NCI-H2171 treated with DMSO at 0.1 percent for 48 hours (cell line): ENCODE measurements at regions not wholly inside any gene's neighbourhood (a gene's known extent, or its start where the extent isn't known, plus 50 kb on each side); places are given as distances from the start of the nearest gene placed in this dataset.
"Not testable (repeated sequence)": the region's sequence is repeated elsewhere in the genome, so short reads cannot be mapped to it uniquely, and the experiment has no call there.

ENCODE experiments used
- DNase-seq: peaks from one replicate; lab custom pipeline; 2025; lab: John Stamatoyannopoulos, UW

- DNase-seq: no peak
These were observed 163.7 kb downstream of the ESM1 start for GRCh38 chr5:54821445-54822323.

GRCh38 chr5:54820346-54821134 lies 164.9 kb downstream of the ESM1 start:
- no peak for DNase-seq

GRCh38 chr5:54807421-54807820 lies 178.0 kb downstream of the ESM1 start:
- no peak for DNase-seq

DNA sequence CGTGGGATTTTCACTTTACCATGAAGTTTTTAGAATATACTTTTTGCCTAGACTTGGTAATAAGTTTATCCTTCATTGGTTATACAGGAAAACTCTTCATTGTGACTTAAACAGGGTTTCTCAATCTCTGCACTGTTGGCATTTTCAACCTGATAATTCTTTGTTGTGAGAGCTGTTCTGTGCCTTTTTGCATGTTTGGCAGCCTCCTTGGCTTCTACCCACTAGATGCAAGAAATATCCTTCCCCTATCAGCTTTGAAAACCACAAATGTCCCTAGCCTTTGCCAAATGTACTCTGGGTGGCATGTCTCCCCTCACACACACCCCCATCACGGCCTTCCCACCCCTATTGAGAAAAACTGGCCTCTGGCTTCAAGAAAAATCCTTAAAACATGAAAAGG lies 180.9 kb downstream of the ESM1 start:
- DNase-seq: no peak

GRCh38 chr5:54804086-54804485 lies 181.3 kb downstream of the ESM1 start:
- DNase-seq: no peak

- DNase-seq: no peak
These were observed 181.9 kb downstream of the ESM1 start for GRCh38 chr5:54803471-54804011.

DNA sequence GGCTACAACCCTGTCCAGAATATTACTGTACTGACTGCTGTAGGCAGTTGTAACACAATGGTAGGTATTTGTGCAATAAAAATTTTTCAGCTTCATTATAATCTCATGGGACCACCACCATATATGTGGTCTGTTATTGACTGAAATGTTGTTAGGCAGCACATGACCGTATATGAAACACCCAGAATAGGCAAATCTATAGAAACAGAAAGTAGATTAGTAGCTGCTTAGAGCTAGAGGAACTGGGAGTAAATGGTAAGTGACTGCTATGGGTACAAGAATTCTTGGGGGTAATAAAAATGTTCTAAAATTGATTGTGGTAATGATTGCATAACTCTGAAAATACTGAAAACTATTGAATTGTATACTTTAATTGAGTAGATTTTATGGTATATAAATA lies 185.7 kb downstream of the ESM1 start:
- no peak for DNase-seq

- DNase-seq: no peak
These were observed 189.6 kb downstream of the ESM1 start for GRCh38 chr5:54795777-54796176.

- DNase-seq: no peak
These were observed 190.1 kb downstream of the ESM1 start for GRCh38 chr5:54795284-54795683.

GRCh38 chr5:54794135-54794975 lies 191.0 kb downstream of the ESM1 start:
- DNase-seq: no peak

GRCh38 chr5:54793468-54794134 lies 191.8 kb downstream of the ESM1 start:
- DNase-seq: no peak

DNA sequence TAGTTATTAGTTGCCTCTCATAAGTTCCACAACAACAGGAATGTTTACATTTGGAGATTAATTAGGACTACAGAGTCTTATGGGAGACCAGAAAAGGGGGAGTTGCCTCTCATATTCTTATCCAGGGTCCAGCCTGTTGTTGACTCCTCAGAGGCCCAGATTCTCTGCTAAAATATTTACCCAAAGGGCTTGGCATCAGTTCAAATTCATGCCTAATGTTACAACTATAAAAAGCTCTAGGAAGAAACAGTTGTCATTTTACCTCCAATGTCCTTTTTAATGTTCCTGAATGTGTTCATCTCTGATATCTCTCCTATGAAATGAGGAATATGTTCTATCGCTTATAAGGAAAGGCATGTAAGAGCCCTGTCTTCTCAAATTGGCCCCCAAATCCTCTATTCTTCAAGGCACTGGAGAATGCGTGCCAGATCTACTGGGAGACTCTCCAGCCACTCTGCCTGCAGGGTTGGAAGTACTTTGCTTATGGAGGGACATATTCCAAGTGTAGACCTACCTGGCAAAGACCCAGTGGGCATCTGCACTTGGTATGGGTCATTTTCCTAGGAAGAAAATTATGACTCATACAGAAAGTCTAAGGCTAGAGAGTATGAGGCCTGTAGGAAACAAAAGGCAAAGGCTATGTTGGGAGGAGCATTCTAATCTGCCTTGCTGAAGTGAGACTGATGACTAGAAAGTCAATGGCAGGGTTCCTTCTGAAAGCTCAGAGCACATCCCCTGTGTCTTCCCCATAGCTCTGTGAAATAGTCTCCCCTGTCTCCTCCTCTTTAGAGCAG lies 192.6 kb downstream of the ESM1 start:
- DNase-seq: no peak

GRCh38 chr5:54787910-54788309 lies 197.5 kb downstream of the ESM1 start:
- DNase-seq: not testable (repeated sequence)

GRCh38 chr5:54785729-54786591 lies 199.4 kb downstream of the ESM1 start:
- no peak for DNase-seq

DNA sequence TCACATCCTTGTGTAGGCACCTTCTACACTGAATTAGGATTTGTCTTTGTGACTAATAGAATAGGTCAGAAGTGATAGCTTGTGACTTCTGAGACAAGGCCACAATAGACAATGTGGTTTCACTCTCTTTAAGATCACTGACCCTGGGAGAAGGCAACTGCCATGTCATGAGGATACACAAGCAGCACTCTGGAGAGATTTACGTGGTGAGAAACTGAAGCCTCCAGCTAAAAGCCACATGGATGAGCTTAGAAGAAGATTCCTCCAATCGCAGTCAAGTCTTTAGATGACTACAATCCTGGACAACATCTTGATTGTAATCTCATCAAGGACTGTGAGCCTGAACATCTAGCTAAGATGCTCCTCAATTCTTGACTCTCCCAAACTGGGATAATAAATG lies 206.6 kb downstream of the ESM1 start:
- no peak for DNase-seq

DNA sequence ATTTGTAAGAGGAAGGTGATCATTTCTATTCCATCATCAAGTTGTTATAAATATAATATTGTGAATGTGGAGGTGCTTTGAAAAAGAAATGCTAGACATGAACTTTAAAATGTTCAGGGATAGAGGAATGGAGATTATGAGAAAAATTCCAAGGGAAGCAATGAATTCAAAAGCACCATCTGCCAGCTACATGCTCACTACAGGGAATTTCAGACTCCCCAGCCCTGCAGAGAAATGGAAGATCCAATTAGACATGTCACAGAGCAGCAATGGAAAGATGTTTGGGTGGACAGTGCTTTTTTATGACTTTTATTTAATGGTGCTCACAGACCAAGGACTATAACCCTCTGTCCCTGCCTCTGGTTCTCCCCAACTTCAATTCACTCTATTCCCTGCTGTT lies 209.7 kb downstream of the ESM1 start:
- no peak for DNase-seq

DNA sequence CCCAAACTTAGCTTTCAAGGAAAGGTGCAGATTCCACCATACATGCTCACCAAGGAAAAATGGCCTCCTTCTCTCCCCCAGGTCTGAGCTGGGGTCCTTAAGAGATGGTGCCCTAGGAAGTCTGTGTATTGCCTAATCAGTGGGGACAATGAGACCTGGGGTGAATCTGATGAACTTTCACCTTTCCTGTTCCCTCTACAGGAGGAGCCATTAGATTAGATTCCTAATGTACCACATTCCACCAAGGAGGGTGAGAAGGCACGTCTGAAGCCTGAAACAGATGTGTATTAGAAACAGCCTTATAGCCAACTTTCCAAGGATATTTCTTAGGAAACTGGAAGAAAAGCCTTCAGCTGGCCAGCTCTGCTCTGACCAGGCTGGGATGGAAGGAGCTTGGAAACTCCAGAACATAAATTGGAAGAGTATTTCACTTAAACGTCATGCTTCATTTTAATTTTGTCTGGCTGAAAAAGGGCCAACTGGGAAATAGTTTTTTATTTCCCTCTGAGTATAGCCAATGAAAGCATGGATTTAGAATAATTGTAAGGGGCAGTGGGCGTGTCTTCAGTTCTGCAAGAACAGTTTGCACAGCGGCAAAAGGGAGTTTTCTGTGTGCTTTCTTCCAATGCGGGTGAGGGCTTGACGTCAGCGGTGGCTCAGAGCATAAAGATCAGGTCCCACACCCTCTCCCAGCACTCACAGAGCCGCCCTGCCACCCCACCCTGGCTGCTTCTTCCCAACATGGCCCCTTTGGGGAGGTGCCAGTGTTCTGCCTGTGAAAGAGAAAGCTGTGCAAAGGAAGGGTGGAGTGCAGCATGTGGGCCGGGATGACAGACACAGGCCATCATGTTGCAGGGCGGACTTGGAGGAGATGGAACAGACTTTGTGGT lies 210.9 kb downstream of the ESM1 start:
- DNase-seq: no peak

DNA sequence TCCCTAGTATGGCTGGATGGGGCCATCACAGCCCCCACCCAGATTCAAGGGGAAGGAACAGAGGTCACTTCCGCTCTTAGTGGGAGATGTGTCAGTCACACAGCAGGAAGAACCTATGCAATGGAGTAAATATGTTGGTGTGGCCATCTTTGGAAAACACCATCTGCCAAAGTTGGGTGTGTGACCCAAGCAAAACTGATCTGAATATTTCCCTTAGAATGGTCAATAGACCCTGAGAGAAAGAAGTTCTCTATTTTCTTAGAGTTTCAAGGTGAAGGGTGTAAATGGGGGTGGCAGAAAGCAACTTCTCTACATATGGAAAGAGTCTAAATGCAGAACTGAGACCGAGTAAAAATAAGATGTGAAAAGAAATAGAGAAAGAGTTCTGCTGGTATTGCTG lies 212.7 kb downstream of the ESM1 start:
- DNase-seq: no peak

DNA sequence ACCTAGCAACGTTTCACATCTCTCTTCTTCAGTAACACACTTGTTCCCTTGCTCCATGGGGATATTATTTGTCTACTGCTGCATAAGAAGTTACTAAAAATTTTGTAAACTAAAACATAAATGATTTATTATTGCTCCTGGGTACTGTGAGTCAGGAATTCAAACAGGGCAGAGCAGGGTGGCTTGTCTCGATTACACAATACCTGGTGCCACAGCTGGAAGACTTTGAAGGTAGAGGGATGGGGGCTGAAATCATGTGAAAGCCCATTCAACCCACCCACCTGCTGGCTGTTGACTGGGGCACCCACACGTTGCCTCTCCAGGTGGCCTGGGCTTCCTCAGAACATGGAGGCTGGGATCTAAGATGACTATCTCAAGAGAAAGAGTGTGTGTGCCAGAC lies 213.2 kb downstream of the ESM1 start:
- DNase-seq: no peak
